HG03060 (cell line): ENCODE measurements at regions not wholly inside any gene's neighbourhood (a gene's known extent, or its start where the extent isn't known, plus 50 kb on each side); places are given as distances from the start of the nearest gene placed in this dataset.
"Not testable (repeated sequence)": the region's sequence is repeated elsewhere in the genome, so short reads cannot be mapped to it uniquely, and the experiment has no call there.

ENCODE experiments used
- ATAC-seq: cut with Tn5 transposase; IDR thresholded peaks from one replicate; pipeline ENCODE4 v1.9.1; 2021; ENCODE audit warnings: low read depth, moderate number of reproducible peaks; ENCODE audit not compliant: unreplicated experiment

- not testable (repeated sequence) for ATAC-seq
These were observed 291.7 kb upstream of the ZNF322 start for GRCh38 chr6:26951211-26951610.

- not testable (repeated sequence) for ATAC-seq
These were observed 291.4 kb upstream of the PRSS16 start for GRCh38 chr6:26956078-26956600.

GRCh38 chr6:26956601-26957184 is 290.8 kb upstream of the PRSS16 start:
- ATAC-seq = not testable (repeated sequence)

GRCh38 chr6:26957399-26958127 is 289.9 kb upstream of the PRSS16 start:
- ATAC-seq = not testable (repeated sequence)

GRCh38 chr6:26961236-26961635 is 286.3 kb upstream of the PRSS16 start:
- not testable (repeated sequence) for ATAC-seq

GRCh38 chr6:27002447-27002846 is 245.1 kb upstream of the PRSS16 start:
- ATAC-seq = no peak

- no peak for ATAC-seq
These were observed 240.5 kb upstream of the PRSS16 start for GRCh38 chr6:27007020-27007419.

- not testable (repeated sequence) for ATAC-seq
These were observed 238.9 kb upstream of the PRSS16 start for GRCh38 chr6:27008613-27009012.

GRCh38 chr6:27014053-27014452 is 233.4 kb upstream of the PRSS16 start:
- not testable (repeated sequence) for ATAC-seq

GRCh38 chr6:27016689-27017088 is 230.8 kb upstream of the PRSS16 start:
- no peak for ATAC-seq

GRCh38 chr6:27018401-27018800 is 229.1 kb upstream of the PRSS16 start:
- not testable (repeated sequence) for ATAC-seq

- no peak for ATAC-seq
These were observed 227.6 kb upstream of the PRSS16 start for GRCh38 chr6:27019651-27020552.

- no peak for ATAC-seq
These were observed 227.0 kb upstream of the PRSS16 start for GRCh38 chr6:27020553-27020880.

- ATAC-seq = no peak
These were observed 223.8 kb upstream of the PRSS16 start for GRCh38 chr6:27023664-27024063.

- no peak for ATAC-seq
These were observed 222.2 kb upstream of the PRSS16 start for GRCh38 chr6:27025351-27025750.

- no peak for ATAC-seq
These were observed 221.1 kb upstream of the PRSS16 start for GRCh38 chr6:27026361-27026760.

GRCh38 chr6:27031302-27031701 is 216.2 kb upstream of the PRSS16 start:
- ATAC-seq = no peak

GRCh38 chr6:27038498-27038897 is 209.0 kb upstream of the PRSS16 start:
- ATAC-seq = no peak

GRCh38 chr6:27040244-27041042 is 207.1 kb upstream of the PRSS16 start:
- ATAC-seq = no peak

GRCh38 chr6:27043244-27043643 is 204.3 kb upstream of the PRSS16 start:
- no peak for ATAC-seq
